ENCODE measurements at regions not wholly inside any gene's neighbourhood (a gene's known extent, or its start where the extent isn't known, plus 50 kb on each side); places are given as distances from the start of the nearest gene placed in this dataset.

DNA sequence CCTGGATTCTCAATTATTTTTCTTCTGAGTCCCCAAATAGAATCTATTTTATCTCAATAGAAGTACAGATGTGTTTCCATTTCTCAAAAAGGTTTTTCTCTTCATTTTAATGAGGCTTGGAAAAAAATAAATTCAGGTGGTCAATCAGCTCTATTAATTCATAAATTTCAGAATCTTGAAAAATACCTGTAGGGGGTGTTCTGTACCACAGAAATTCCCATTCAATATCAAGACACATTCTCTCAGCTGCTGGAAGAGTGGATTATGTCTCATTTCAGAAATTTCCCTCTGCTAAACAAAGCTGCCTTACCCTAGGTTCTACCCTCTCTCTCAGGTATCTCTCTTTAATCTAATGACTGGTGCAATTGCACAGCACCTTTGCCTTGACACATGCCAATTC, 1121.2 kb downstream of the SI start:
- TF ChIP-seq GATA3 (IDR thresholded peaks at IDR 0.05; ENCODE audit: low read depth, low read length) (no peak), GATA2 (IDR thresholded peaks at IDR 0.05; ENCODE audit: low read depth, low read length) (no peak)

Measured in SH-SY5Y (cell line).